ENCODE measurements at regions not wholly inside any gene's neighbourhood (a gene's known extent, or its start where the extent isn't known, plus 50 kb on each side); places are given as distances from the start of the nearest gene placed in this dataset.
"Not testable (repeated sequence)": the region's sequence is repeated elsewhere in the genome, so short reads cannot be mapped to it uniquely, and the experiment has no call there.

GRCh38 chr15:31433091-31433490 lies 106.5 kb downstream of the KLF13 start:
- no peak for DNase-seq

- no peak for DNase-seq
These were observed 106.9 kb downstream of the KLF13 start for GRCh38 chr15:31433574-31433973.

- DNase-seq = no peak
These were observed 107.6 kb downstream of the KLF13 start for GRCh38 chr15:31434275-31434587.

GRCh38 chr15:31434588-31435260 lies 108.1 kb downstream of the KLF13 start:
- DNase-seq = no peak

GRCh38 chr15:31435261-31435911 lies 108.8 kb downstream of the KLF13 start:
- DNase-seq = peak; percentile 9

- no peak for DNase-seq
These were observed 109.4 kb downstream of the KLF13 start for GRCh38 chr15:31435912-31436628.

- DNase-seq = no peak
These were observed 111.1 kb downstream of the KLF13 start for GRCh38 chr15:31437686-31438085.

GRCh38 chr15:31438601-31439265 lies 112.1 kb downstream of the KLF13 start:
- DNase-seq = no peak

- no peak for DNase-seq
These were observed 112.7 kb downstream of the KLF13 start for GRCh38 chr15:31439328-31439727.

- DNase-seq = not testable (repeated sequence)
These were observed 113.6 kb downstream of the KLF13 start for GRCh38 chr15:31440216-31440615.

- DNase-seq = no peak
These were observed 114.2 kb downstream of the KLF13 start for GRCh38 chr15:31440754-31441311.

GRCh38 chr15:31442226-31442625 lies 115.6 kb downstream of the KLF13 start:
- DNase-seq = no peak

GRCh38 chr15:31442699-31443111 lies 116.1 kb downstream of the KLF13 start:
- DNase-seq = peak; percentile 66

GRCh38 chr15:31444844-31445243 lies 118.2 kb downstream of the KLF13 start:
- no peak for DNase-seq

GRCh38 chr15:31446546-31446945 lies 119.9 kb downstream of the KLF13 start:
- DNase-seq = no peak

- DNase-seq = no peak
These were observed 121.4 kb downstream of the KLF13 start for GRCh38 chr15:31447931-31448634.

- no peak for DNase-seq
These were observed 122.0 kb downstream of the KLF13 start for GRCh38 chr15:31448635-31448979.

- no peak for DNase-seq
These were observed 126.2 kb downstream of the KLF13 start for GRCh38 chr15:31452595-31453557.

- no peak for DNase-seq
These were observed 127.1 kb downstream of the KLF13 start for GRCh38 chr15:31453558-31454318.

GRCh38 chr15:31455499-31455898 lies 128.9 kb downstream of the KLF13 start:
- DNase-seq = no peak

Measured in kidney glomerular epithelial cell (primary cell).